IMR-90 (cell line): ENCODE measurements at regions not wholly inside any gene's neighbourhood (a gene's known extent, or its start where the extent isn't known, plus 50 kb on each side); places are given as distances from the start of the nearest gene placed in this dataset.

ENCODE experiments used
- ATAC-seq: fragments of 200-7000 bp; cut with Tn5 transposase; 2 replicates; pipeline ENCODE4 v1.9.1; 2020; ENCODE audit warnings: low read depth, mild to moderate bottlenecking, moderate library complexity
- BruUV-seq: library from RNA; stranded (reverse); fragments of 400-500 nt; replicated peaks from 2 replicates; lab custom pipeline; 2021; lab: Mats Ljungman, UMichigan
- CTCF ChIA-PET: fragments of 300-600 bp; formaldehyde crosslinking; extraction: SDS; loops from one replicate; lab custom pipeline; 2021; ENCODE audit warnings: antibody characterized with exemption; lab: Yijun Ruan, JAX
- POLR2A ChIA-PET: fragments of 300-600 bp; sonication (Branson Sonifier 250); formaldehyde crosslinking; loops from one replicate; lab custom pipeline; 2022; ENCODE audit warnings: antibody characterized with exemption; ENCODE audit not compliant: unreplicated experiment; lab: Charles Lee
- DNase-seq: peaks from one replicate; pipeline ENCODE4 v3.0.0; 2013
- H2AFZ ChIP-seq: replicated peaks from 2 replicates; pipeline ENCODE3; 2013; ENCODE audit warnings: low read length, mild to moderate bottlenecking; ENCODE audit not compliant: poor library complexity
- H2AK5ac ChIP-seq: 2 replicates; pipeline ENCODE4 v1.6.1; 2013; ENCODE audit warnings: low read depth, low read length, inconsistent platforms
- H2AK9ac ChIP-seq: replicated peaks from 2 replicates; pipeline ENCODE3; 2013; ENCODE audit warnings: mild to moderate bottlenecking, low read depth, low read length, moderate library complexity; ENCODE audit not compliant: poor library complexity
- H2BK120ac ChIP-seq: 2 replicates; pipeline ENCODE4 v1.6.1; 2013; ENCODE audit warnings: low read depth, low read length, inconsistent platforms
- H2BK15ac ChIP-seq: 3 replicates; pipeline ENCODE4 v1.6.1; 2013; ENCODE audit warnings: low read depth, low read length, inconsistent platforms
- H2BK20ac ChIP-seq: 2 replicates; pipeline ENCODE4 v1.6.1; 2013; ENCODE audit warnings: low read depth, mild to moderate bottlenecking, inconsistent platforms, low read length, moderate library complexity
- H2BK5ac ChIP-seq: 2 replicates; pipeline ENCODE4 v1.6.1; 2013; ENCODE audit warnings: mild to moderate bottlenecking, low read depth, low read length, inconsistent platforms; ENCODE audit not compliant: poor library complexity, severe bottlenecking
- H3K14ac ChIP-seq: replicated peaks from 2 replicates; pipeline ENCODE4 v1.6.1; 2013; ENCODE audit warnings: low read depth, low read length, inconsistent platforms
- H3K18ac ChIP-seq: 2 replicates; pipeline ENCODE4 v1.6.1; 2013; ENCODE audit warnings: low read depth, low read length, control low read depth
- H3K23ac ChIP-seq: 2 replicates; pipeline ENCODE4 v1.6.1; 2013; ENCODE audit warnings: low read depth, low read length, inconsistent platforms
- H3K27ac ChIP-seq: 2 replicates; pipeline ENCODE4 v1.5.1; 2013; ENCODE audit warnings: mild to moderate bottlenecking, control low read depth, low read length; ENCODE audit not compliant: insufficient read depth
- H3K27me3 ChIP-seq: 2 replicates; pipeline ENCODE4 v1.6.1; 2013; ENCODE audit warnings: low read length; ENCODE audit not compliant: control insufficient read depth, insufficient read depth
- H3K36me3 ChIP-seq: 2 replicates; pipeline ENCODE4 v1.6.1; 2013; ENCODE audit warnings: low read length, mixed read lengths; ENCODE audit not compliant: control insufficient read depth, insufficient read depth
- H3K4ac ChIP-seq: 2 replicates; pipeline ENCODE4 v1.6.1; 2013; ENCODE audit warnings: low read depth, low read length, inconsistent platforms
- H3K4me1 ChIP-seq: 2 replicates; pipeline ENCODE4 v1.6.1; 2013; ENCODE audit warnings: low read length, mixed read lengths; ENCODE audit not compliant: control insufficient read depth, insufficient read depth
- H3K4me2 ChIP-seq: 2 replicates; pipeline ENCODE4 v1.6.1; 2013; ENCODE audit warnings: low read depth, mild to moderate bottlenecking, control low read depth, low read length, moderate library complexity
- H3K4me3 ChIP-seq: 2 replicates; pipeline ENCODE4 v1.5.1; 2013; ENCODE audit warnings: low read depth, mild to moderate bottlenecking, control low read depth, low read length, moderate library complexity; ENCODE audit not compliant: insufficient read depth
- H3K56ac ChIP-seq: 2 replicates; pipeline ENCODE4 v1.6.1; 2013; ENCODE audit warnings: low read length, inconsistent platforms; ENCODE audit not compliant: insufficient read depth; ENCODE audit errors: extremely low read depth
- H3K79me1 ChIP-seq, 2 experiments: 2 replicates each; pipeline ENCODE4 v1.6.1; 2013; ENCODE audit warnings: low read length in 2 of 2, inconsistent platforms in 1 of 2, low read depth in 1 of 2
- H3K9ac ChIP-seq: 2 replicates; pipeline ENCODE4 v1.6.1; 2013; ENCODE audit warnings: low read depth, low read length, control low read depth
- H3K9me1 ChIP-seq: 2 replicates; pipeline ENCODE4 v1.6.1; 2013; ENCODE audit warnings: low read length, inconsistent platforms; ENCODE audit not compliant: insufficient read depth
- H3K9me3 ChIP-seq: 2 replicates; pipeline ENCODE4 v1.6.1; 2013; ENCODE audit warnings: low read length; ENCODE audit not compliant: control insufficient read depth, insufficient read depth
- H4K20me1 ChIP-seq: 2 replicates; pipeline ENCODE4 v1.6.1; 2013; ENCODE audit warnings: low read length, inconsistent platforms; ENCODE audit not compliant: insufficient read depth
- H4K5ac ChIP-seq: 2 replicates; pipeline ENCODE4 v1.6.1; 2013; ENCODE audit warnings: mild to moderate bottlenecking, low read depth, low read length, control low read depth
- H4K8ac ChIP-seq, 2 experiments: 2 replicates each; pipeline ENCODE4 v1.6.1; 2013; ENCODE audit warnings: low read depth in 2 of 2, low read length in 2 of 2, control low read depth in 1 of 2, inconsistent platforms in 1 of 2
- H4K91ac ChIP-seq: 2 replicates; pipeline ENCODE4 v1.6.1; 2013; ENCODE audit warnings: low read depth, low read length, inconsistent platforms; ENCODE audit not compliant: insufficient read depth
- BHLHE40 ChIP-seq: fragments of 150-350 bp; IDR thresholded peaks from 2 replicates; pipeline ENCODE4 v1.6.1; 2016; ENCODE audit warnings: mild to moderate bottlenecking, low read depth, low read length
- CHD1 ChIP-seq: IDR thresholded peaks from 2 replicates; pipeline ENCODE4 v1.6.1; 2012; ENCODE audit warnings: low read depth, low read length, improper control_type of control experiment
- MAFK ChIP-seq: IDR thresholded peaks from 2 replicates; pipeline ENCODE4 v1.6.1; 2012; ENCODE audit warnings: low read depth, low read length, improper control_type of control experiment
- RAD21 ChIP-seq: IDR thresholded peaks from 2 replicates; pipeline ENCODE4 v1.6.1; 2012; ENCODE audit warnings: low read length, improper control_type of control experiment
- RFX5 ChIP-seq: IDR thresholded peaks from 2 replicates; pipeline ENCODE4 v1.8.0; 2012; ENCODE audit warnings: low read depth, mild to moderate bottlenecking, low read length, moderate library complexity
- SMC3 ChIP-seq: fragments of 150-350 bp; IDR thresholded peaks from 2 replicates; pipeline ENCODE4 v1.6.1; 2016; ENCODE audit warnings: low read depth, mild to moderate bottlenecking, antibody characterized with exemption, low read length, moderate library complexity
- USF2 ChIP-seq: fragments of 150-350 bp; IDR thresholded peaks from 2 replicates; pipeline ENCODE4 v1.6.1; 2017; ENCODE audit warnings: mild to moderate bottlenecking, antibody characterized with exemption, low read length, low read depth
- WGBS, 2 experiments: methylation state at CpG; one replicate each; pipeline versions ENCODE4 v1.1.5 to v1.1.7; 2013; ENCODE audit warnings: missing lambda C conversion rate in 2 of 2; ENCODE audit not compliant: insufficient read length in 1 of 2; ENCODE audit errors: extremely low coverage in 2 of 2; 5-methylcytosine and 5-hydroxymethylcytosine counted together
- dilution Hi-C: fragments of 300-500 bp; cut with HindIII; formaldehyde crosslinking; loops from one replicate; pipeline ENCODE4 v1.14.3; 2018; ENCODE audit warnings: low sequenced_read_pairs; ENCODE audit not compliant: unreplicated experiment
- in situ Hi-C: fragments of 300-500 bp; cut with MboI; formaldehyde crosslinking; loops from 3 replicates; pipeline ENCODE4 v1.14.3; 2019; ENCODE audit warnings: low sequenced_read_pairs, inconsistent platforms, mixed read lengths
- intact Hi-C: fragments of 100-400 bp; cut with micrococcal nuclease; formaldehyde crosslinking; loops from 2 replicates; pipeline ENCODE4 v1.10.0; 2022
- TF ChIP-seq, protein P1 (sequence below): fragments of 150-350 bp; IDR thresholded peaks from 2 replicates; pipeline ENCODE4 v1.6.1; 2016; ENCODE audit warnings: low read depth, mild to moderate bottlenecking, low read length, moderate library complexity, borderline replicate concordance

GRCh38 chr7:114229246-114229645 lies 185.4 kb upstream of the FOXP2 start:
- dilution Hi-C loops = no loop called here
- CTCF ChIA-PET = no interaction called here

More at GRCh38 chr7:114229246-114229645, 185.4 kb upstream of the FOXP2 start:
- Histone ChIP-seq H3K18ac (no peak overlapping the region), H4K8ac (no peak overlapping the region), H2AK9ac (no peak overlapping the region), H3K79me1 (no peaks in the 10 kb centered on the region), H4K91ac (no peak overlapping the region), H3K9me1 (no peaks in the 10 kb centered on the region), H3K27ac (no peak overlapping the region), H3K4me2 (no peak overlapping the region), H3K4ac (no peak overlapping the region), H3K9ac (no peak overlapping the region), H4K20me1 (no peaks in the 10 kb centered on the region), H3K4me1 (no peaks in the 10 kb centered on the region), H4K5ac (no peak overlapping the region), H2BK15ac (no peak overlapping the region), H3K4me3 (no peak overlapping the region), H3K27me3 (no peaks in the 10 kb centered on the region), H3K23ac (no peak overlapping the region), H2BK120ac (no peak overlapping the region), H3K56ac (no peak overlapping the region), H2BK5ac (no peak overlapping the region), H3K14ac (no peak overlapping the region), H3K36me3 (no peaks in the 10 kb centered on the region), H2AFZ (no peak overlapping the region), H2AK5ac (no peak overlapping the region), H3K9me3 (no peaks in the 10 kb centered on the region), H2BK20ac (no peak overlapping the region)
- in situ Hi-C loops = no loop called here
- BruUV-seq = no TSS peak
- intact Hi-C loops = no loop called here
- POLR2A ChIA-PET = no interaction called here
- TF ChIP-seq RAD21 (no peak), MAFK (no peak), CHD1 (no peak), USF2 (no peak), SMC3 (no peak), BHLHE40 (no peak), RFX5 (no peak)
- TF ChIP-seq, protein P1, sequence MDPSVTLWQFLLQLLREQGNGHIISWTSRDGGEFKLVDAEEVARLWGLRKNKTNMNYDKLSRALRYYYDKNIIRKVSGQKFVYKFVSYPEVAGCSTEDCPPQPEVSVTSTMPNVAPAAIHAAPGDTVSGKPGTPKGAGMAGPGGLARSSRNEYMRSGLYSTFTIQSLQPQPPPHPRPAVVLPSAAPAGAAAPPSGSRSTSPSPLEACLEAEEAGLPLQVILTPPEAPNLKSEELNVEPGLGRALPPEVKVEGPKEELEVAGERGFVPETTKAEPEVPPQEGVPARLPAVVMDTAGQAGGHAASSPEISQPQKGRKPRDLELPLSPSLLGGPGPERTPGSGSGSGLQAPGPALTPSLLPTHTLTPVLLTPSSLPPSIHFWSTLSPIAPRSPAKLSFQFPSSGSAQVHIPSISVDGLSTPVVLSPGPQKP = no peak
- no CpG with 5 or more reads among the region's 1 CpG for WGBS, 2 experiments
- DNase-seq (peak; percentile 20), ATAC-seq (no peak; the same call in 1 of the 2 replicates)
